Colon (tissue), 2 donors: ENCODE measurements at regions not wholly inside any gene's neighbourhood (a gene's known extent, or its start where the extent isn't known, plus 50 kb on each side); places are given as distances from the start of the nearest gene placed in this dataset.

Experiments used
- FAIRE-seq: peaks from 2 replicates; lab custom pipeline; 2012; peaks lifted over from hg19 to GRCh38; lab: Jason Lieb, UNC
- donor health status: control.
- donor health status: control.

DNA sequence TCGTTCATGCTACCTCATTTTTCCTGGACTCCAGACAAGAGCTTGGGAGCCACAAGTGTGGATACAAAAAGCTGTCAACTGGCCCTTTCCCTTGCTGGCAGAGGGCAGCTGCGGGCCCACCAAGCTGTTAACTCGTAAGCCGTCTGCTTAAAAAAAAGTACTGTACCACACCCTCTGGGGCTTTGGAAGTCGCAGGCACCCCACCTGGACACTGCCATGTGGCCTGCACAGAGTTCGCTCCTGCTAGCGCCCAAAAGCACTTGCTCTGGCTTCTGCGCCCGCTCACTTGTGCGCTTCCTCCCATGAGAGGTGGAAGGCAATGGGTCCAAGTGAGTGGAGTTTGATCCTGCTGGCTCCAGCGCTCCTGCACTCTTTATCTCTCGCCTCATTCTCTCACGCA, 476.4 kb upstream of the FSTL5 start:
- no peak for FAIRE-seq

GRCh38 chr4:162634390-162634789, 470.6 kb upstream of the FSTL5 start:
- FAIRE-seq = no peak

- FAIRE-seq = no peak
Observed at GRCh38 chr4:162622664-162623063, 458.9 kb upstream of the FSTL5 start.

GRCh38 chr4:162610116-162610515, 446.3 kb upstream of the FSTL5 start:
- no peak for FAIRE-seq

DNA sequence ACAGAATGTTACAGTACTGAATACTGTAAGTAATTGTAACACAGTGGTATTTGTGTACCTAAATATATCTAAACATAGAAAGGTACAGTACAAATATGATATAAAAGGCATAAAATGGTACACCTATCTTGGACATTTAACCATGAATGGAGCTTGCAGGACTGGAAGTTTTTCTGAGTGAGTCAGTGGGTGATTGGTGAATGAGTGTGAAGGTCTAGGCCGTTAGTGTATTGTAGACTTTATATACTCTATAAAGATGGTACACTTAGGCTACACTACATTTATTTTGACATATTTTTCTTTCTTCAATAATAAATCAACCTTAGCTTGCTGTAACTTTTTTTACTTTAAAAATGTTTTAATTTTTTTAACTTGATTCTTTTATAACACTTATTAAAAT, 422.5 kb upstream of the FSTL5 start:
- FAIRE-seq = no peak

GRCh38 chr4:162582180-162582579, 418.4 kb upstream of the FSTL5 start:
- FAIRE-seq = no peak

GRCh38 chr4:162565730-162566129, 401.9 kb upstream of the FSTL5 start:
- FAIRE-seq = no peak

DNA sequence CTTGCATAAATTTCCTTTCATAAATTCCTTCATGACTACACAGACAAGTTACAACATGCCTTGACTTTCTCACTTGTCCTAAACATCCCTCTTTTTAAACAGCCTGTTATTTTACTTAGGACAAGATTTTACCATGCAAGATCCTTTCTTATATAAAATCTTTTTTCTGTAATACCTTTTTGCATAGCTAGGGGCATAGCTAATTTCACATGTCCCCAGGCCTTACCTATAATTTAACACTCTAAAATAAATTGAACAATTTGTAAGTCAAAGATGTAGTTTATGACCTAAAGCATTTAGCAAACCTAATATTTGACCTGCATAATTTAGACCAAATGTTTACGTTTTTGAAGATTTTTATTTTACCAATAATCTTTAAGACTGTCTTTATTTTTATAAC, 396.3 kb upstream of the FSTL5 start:
- FAIRE-seq = no peak

DNA sequence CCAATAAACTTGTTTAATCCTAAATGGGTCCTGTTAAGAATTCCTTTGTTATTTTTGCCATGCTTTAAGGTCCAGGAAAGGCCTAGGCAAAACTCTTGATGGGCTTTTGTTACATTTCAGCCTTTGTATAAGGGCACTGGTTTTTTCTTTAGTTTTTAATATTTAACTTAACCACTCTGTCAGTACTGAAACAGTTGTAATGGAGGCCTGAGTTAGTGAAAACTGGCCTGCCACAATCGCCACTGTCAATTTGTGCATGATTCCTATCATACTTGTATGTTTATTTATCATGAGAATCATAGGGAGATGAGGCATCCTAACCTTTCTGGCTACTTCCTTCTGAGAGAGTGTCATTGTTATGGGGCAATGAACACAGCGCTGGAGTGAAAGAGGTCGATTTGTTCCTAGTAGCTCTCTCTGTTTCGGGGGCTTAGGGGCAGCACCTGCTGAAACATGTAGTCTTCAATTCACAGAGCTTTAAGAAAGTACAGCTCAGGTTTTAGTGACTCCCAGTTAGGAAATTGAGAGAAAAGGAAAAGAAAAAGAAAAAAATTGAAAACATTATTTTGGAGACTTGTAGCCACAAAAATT, 393.8 kb upstream of the FSTL5 start:
- FAIRE-seq = no peak

DNA sequence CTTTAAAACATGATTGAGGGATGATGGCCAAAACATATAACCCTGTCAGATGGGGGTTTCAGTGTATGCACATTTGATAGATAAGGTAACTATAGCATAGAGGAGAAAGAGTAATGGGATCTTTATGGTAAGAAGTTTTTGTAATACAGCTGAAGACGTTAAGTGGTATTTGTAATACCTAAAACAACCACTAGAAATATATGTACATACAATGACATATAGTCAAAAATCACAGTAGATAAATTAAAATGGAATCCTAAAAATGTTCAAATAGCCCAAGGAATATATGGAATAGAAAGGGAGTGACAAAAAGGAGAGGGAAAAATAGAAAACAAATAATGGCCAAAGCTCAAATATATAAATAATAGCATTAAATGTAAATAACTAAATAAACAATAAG, 371.3 kb upstream of the FSTL5 start:
- no peak for FAIRE-seq

DNA sequence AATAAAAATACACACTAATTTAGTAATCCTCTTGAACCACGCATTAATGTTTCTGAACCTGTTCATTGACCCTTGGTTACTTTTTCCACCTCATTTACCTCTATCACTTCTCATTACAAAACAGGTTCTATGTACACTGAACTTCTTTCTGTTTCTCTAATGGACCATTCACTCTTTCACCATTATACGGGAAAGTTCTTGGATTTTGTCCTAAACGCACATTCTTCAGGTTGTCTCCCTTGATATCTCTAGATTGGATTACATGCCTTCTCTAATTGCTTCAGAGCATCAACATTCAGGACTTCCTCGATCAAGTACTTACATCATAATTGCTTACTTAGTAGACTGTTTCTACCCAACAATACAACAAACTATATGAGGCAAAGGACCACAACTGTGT, 359.4 kb upstream of the FSTL5 start:
- no peak for FAIRE-seq

- no peak for FAIRE-seq
Observed at GRCh38 chr4:162522724-162523123, 358.9 kb upstream of the FSTL5 start.

DNA sequence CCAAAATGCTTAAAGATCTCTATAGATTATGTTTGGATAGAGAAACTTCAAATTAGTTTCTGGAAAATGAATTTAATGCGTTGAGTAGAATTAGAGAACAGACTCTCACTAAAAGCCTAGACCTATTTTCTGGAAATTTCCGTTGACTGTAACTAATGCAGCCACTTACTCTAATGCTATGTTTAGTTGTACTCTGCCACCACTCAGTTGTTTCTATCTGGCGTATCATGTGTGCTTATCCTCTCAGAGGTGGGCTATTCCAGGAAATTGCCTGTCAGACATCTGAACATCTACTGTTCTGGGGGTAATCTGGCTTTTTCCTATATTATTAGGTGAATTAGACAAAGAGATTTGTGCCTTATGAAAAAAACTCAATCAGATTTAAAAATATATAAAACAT, 347.1 kb upstream of the FSTL5 start:
- no peak for FAIRE-seq

- no peak for FAIRE-seq
Observed at GRCh38 chr4:162510115-162510514, 346.3 kb upstream of the FSTL5 start.

GRCh38 chr4:162509333-162509732, 345.5 kb upstream of the FSTL5 start:
- no peak for FAIRE-seq

- FAIRE-seq = no peak
Observed at GRCh38 chr4:162506253-162506652, 342.5 kb upstream of the FSTL5 start.

DNA sequence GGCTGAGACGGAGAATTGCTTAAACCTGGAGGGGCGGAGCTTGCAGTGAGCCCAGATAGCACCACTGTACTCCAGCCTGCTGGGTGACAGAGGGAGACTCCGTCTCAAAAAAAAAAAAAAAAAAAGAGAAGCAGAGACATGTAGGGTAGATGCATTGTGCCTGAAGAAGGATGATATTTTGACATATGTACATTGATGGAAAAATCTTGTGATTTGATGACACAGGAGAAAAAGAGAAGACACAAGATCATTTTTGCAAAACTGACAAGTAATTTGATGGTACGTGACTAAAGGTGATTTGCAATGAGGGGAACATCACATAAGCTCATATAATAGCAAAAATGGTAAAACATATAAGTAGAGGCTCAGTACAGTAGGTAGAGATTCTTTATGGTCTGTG, 340.1 kb upstream of the FSTL5 start:
- FAIRE-seq = no peak

DNA sequence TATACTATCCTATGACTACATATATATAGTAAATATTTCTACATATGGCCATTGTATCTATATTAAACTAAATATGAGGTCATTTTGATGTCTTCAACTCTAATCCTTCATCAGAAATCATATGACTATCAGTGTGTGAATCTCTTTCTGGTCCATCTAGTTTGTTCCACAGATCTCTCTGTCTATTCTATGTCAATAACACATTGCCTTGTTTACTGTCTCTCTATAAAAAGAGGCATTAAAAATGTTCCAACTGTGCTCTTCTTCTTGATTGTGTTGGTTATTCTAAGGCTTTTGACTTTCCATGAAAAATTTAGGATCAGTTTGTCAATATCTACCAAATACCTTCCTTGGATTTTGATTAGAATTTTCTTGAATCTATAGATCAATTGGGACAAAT, 338.3 kb upstream of the FSTL5 start:
- FAIRE-seq = no peak

DNA sequence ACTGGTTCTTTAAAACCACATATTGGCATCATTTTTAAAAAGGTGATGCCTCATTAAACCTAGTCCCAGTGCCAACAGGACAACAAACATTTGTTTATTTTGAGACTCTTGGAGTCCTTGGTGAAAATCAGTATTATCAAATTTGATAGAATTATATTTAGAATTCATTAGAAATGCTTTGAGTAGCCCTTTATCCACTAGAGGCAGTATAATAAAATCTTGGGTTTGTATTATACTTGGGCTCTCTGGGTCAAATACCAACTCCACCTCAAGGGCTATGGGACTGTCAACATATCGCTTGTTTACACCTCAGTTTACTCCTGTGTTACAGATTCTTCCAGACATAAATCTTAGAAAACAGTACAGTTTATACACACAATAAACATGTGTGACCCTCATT, 335.7 kb upstream of the FSTL5 start:
- no peak for FAIRE-seq

DNA sequence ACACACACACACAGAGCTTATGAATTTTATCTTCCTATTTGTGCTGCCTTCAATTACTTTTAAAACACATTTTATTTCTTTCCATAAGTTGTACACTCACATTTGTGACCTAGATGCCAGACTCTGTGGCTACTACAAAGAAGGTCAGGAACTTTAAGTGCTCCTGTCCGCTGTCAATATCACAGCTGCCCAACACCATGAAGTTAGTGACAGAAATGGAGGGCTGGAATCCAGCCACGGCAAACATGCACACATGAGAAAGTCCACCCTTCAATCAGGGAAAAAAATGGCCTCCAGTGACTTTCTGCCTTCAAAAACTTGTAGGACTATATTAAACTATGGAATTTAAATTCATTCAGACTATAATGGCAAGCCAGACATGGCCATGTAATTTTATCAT, 334.4 kb upstream of the FSTL5 start:
- no peak for FAIRE-seq

DNA sequence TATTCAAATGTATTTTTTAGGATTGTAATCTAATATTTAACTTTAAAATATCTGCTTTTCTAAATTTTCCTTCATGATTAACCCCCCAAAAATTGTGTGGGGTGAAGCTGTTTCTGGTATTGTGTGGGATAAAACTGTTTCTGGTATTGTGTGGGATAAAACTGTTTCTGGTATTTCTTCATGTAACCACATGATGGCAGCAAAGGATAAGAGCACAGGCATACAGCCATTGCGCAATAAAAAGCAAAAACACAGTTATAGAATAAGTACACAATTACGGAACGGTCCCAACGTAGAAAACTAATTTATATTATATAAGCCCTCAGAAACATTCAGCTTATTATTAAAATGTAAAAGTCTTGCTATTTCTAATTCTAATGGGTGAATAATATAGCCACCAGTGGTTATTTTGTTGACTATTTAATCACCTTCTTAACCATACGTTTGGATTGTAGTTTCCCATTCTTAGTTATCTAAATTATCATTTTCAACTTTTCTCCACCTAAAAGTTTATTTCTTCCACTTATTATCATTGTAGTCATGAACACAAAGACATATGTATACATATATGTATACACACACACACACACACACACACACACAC, 333.9 kb upstream of the FSTL5 start:
- FAIRE-seq = peak; percentile 71

DNA sequence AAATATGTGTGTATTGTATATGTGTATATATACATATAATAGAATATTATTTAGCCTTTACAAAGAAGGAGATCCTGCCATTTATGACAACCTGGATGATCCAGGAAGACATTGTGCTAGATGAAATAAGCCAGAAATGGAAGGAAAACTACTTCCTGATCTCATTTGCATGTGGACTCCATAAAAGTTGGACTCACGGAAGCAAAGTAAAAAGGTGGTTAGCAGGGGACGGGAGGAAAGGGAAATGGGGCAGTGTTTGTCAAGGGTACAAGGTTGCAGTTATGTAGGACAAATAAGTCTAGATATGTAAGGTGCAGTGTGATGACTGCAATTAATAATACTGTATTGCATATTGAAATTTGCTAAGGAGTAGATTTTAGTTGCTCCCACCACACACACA, 331.1 kb upstream of the FSTL5 start:
- no peak for FAIRE-seq

GRCh38 chr4:162485486-162485885, 321.7 kb upstream of the FSTL5 start:
- no peak for FAIRE-seq

- FAIRE-seq = no peak
Observed at GRCh38 chr4:162475246-162475645, 311.4 kb upstream of the FSTL5 start.

- FAIRE-seq = no peak
Observed at GRCh38 chr4:162469977-162470376, 306.2 kb upstream of the FSTL5 start.
